Dermis blood vessel endothelial cell (primary cell): ENCODE measurements at regions not wholly inside any gene's neighbourhood (a gene's known extent, or its start where the extent isn't known, plus 50 kb on each side); places are given as distances from the start of the nearest gene placed in this dataset.

Experiments
- DNase-seq: peaks from one replicate; pipeline ENCODE4 v3.0.0; 2010

DNA sequence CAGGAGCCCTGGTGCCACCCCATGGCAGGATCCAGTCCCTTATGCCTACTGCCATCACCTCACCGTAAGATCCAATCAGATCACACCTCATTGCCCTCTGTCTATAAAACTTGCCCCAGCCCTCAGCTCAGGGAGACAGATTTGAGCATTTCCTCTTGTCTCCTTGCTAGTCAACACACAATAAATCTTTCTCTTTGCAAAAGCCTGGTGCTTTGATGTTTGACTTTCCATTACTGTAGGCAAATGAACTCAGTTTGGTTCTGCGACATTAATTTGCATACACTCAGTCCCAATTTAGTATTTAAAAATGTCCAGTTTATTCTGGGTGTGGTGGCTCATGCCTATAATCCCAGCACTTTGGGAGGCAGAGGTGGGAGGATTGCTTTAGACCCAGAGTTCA lies 188.4 kb downstream of the AEBP2 start:
- no peak for DNase-seq

DNA sequence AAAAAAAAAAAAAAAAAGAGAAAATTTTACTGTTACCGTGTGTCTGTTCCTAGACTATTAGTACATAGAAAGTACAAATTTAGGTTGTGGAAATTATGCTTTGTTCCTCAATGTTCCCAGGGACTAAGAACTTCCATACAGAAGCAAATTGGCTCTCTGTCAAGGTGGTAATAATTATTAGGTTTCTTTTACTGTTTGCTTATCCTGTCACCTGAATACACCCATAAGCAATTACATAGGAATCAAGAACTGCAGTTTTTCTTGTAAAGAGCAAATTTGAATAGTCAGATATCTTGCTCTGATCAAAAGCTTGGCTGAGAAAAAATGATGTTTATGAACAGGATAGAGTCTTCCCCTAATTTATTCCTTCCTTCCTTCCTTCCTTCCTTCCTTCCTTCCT lies 191.2 kb downstream of the AEBP2 start:
- no peak for DNase-seq

DNA sequence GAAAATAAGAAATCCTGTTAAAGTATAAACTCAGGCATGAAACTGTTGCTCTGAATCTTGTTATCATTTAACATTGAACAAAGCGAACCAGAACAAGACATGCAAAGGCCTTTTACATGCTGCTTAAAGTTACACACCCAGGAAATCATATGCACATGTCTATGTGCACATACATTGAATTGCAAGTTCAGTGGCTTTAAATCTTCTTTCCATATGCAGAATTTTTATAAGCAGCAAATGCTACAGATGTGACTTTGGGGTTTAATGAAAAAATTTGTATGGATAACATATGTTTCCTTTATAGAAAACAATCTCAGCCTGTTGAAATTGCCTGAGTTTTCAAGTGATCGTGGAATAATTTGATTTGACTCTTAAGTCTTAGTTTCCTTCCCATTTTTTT lies 193.9 kb downstream of the AEBP2 start:
- no peak for DNase-seq

DNA sequence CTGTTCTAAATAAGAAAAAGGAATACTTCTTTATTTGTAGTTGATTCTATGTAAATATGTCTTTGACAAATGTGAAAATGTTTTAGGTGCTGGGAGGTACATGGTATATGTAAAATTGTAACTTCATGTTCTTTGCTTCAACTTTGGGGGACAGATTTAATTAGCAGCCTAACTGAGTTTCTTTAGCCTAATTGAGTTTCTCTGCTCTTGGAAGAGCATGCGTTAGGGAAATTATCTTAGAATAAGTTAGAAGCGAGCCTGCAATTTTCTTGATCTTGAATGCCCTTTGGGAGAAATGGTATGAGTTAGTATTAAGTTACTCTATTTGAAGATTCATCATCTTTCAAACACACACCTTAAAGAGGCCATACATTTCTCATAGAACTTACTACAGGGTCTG lies 194.3 kb downstream of the AEBP2 start:
- no peak for DNase-seq

DNA sequence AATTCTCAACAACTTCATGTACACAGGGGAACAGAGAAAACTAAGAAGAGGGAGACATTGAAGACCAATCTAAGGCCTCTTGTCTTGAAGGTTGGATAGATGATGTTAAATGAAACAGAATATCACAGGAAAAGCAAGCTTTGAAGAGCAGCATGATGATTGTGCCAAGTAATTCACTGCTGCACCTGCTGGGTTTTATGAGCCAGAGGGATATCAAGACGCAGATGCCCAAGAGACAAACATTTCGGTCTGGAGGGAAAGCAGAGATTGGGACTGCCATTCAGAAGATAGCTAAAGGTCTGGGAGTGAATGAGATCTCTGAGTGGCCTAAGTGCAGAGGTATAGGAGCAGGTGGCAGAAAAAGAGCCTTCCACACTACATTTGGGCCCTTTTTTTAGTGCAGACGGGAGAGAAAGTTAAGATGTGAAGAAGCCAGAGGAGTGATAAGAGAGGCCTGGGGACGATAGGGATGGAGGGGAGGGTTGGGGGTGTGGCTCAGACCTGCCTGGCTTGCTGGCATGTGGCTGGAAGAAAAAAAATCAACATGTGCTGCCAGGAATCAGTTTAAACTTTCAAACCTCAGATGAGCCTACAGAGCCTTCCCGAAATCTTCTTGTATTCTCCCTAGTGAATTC lies 200.6 kb downstream of the AEBP2 start:
- DNase-seq: no peak

DNA sequence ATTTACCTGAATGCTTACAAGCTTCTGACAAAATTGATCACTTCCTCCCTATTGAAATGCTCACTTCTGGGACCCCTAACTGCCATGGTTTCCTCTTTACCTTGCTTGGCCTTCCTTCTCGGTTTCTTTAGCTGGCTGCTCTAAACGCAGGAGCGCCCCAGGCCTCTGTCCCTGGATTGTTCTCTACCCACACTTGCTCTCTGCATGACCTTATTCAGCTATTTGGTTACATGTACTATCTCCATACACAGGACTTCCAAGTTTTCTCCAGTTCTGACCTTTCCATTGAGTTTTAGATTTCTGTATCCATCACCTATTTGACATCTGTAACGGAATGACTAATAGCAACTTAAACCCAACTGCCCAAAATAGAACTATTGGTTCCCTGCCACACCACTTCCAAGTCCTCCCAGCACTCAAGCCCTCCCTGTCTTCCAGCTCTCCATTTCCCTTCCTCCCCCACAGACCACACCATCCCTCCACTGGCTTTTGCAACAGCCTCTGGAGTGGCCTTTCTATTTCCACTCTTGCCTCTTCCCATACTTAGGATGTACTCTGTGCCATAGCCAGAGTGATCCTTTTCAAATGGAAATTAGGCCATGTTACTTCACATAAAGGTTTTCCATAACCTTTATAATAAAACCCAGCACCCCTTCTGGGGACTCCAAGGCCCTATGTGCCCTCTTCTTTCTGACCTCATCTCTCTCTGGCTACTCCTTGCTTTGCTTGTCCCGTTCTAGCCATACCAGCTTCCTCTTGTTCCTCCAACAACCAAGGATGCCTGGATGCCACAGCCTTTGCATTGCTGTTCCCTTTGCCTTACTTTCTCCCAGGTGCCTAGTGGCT lies 202.2 kb downstream of the AEBP2 start:
- no peak for DNase-seq

DNA sequence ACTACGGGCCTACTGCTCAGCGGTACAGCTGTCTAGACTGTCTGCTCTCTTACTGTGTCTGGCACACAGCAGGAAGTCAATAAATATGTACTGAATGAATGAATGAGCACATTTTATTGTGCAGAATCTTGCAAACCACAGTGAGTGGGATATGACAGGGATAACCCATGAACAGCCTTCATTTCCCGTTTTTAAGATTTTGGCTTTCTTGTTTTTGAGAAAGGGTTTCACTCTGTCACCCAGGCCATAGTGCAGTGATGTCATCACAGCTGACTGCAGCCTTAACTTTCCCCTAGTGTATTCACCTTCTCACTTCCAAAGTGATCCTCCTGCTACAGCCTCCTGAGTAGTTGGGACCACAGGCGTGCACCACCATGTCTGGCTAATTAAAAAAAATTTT lies 203.1 kb downstream of the AEBP2 start:
- DNase-seq: peak; percentile 6

DNA sequence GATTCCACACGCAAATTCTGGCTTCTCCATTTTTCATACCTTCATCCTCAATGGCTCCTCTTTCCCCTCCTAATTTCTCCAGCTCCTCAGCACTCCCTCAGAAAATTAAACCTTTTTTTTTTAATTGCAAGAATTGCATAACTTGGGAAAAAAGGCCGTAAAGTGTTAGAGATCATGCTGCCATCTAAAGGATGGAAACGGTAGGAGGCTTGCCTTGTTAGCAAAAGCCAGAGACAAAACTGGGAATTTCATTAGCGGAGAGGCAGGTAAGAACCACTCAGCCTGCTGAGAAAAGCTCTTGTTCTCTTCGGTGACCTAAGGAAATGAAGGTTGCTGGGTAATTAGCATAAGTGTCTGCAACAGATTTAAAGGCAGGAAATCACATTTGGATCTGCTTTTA lies 204.3 kb downstream of the AEBP2 start:
- DNase-seq: peak; percentile 86

DNA sequence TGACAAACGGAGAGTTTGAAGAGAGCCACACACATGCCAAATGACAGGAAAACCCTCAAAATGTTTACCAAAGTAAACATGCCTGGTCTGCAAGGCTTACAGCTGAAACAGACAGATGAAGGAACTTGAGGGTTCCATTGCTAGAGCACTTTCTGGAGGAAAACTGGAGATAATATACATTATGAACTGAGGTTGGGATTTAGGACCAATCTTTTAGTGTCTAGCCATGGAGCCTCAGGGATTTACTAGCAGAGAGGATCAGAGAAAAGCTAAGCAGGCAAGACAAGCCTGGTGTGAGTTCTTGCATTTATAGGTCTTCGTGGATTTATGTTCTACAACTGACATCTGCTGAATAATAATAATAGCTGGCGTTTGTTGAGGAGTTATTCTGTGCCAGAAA lies 205.3 kb downstream of the AEBP2 start:
- no peak for DNase-seq

DNA sequence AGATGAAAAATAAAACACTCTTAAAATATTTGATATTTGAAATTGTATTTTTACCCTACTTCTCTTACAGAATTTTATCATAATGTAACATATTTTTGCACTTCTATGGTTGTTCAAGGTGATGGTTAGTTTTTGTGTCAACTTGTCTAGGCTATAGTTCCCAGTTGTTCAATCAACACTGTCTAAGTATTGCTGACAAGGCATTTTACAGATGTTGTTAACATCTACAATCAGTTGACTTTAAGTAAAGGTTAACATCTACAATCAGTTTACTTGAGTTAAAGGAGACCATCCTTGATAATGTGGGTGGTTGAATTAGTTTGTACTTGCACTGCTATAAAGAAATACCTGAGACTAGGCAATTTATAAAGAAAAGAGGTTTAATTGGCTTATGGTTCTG lies 206.5 kb downstream of the AEBP2 start:
- DNase-seq: no peak

DNA sequence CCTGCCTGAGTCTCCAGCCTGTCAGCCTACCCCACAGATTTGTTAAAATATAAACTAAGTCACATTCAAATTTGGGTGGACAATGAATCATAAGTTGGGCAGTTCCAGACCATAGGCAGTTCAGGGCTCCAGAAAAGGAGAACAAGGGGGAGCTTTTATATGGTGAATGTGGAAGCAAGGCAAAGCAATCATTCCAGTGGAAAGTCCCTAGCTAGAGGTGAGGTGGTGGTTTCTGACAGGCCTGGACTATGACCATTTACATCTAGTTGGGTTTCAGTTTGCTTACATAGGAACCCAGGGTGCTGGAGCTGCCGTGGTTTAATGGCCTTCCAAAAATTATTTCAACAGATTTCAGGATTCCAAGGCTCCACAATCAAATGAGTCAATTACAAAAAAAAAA lies 207.3 kb downstream of the AEBP2 start:
- no peak for DNase-seq

DNA sequence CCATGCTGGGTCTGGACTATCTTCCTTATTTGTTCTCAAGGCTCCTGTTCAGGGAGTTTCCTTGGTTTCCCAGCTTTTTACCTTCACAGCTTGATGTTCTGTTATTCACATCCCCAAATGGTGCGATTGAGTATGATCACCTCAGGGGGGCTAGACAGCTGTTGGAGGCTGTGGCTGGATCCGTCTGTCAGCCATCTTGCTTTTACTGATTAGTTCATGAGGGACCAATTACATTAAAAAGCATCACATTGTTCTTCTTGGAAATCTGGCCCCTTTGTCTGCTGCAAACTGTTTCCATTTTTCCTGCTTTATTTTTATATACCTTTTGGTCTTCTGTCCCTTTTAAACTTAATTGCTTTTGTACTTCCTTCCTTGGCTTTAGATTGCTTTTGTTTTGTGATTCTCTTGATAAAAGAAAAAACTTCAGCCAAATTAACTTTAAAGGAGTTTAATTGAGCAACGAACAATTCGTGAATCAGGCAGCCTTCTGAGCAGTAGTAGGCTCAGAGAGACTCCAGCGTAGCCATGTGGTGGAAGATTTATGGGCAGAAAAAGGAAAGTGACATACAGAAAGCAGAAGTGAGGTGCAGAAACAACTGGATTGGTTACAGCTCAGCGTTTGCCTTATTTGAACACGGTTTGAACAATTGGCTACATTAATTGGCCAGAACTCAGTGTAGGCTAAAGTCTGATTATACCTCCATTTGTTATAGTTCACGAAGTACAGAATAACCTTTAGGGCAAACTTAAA lies 208.7 kb downstream of the AEBP2 start:
- peak; percentile 54 for DNase-seq

DNA sequence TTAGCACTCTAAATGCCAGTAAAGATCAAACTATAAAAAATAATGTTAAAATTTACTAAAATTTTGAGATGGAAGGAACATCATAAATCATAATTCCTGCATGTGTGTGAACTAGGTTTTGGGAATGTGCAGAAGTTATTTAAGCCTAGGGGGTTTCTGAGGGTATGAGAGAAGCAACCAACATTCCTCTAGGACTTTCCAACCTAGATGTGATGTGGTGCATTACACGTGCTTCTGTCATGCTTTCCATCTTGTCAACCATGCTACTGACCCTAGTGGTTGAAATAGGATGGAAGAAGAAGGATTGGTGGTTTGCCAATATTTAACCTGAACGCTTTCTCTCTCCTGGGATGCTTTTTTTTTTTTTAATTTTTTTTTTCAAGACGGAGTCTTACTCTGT lies 209.3 kb downstream of the AEBP2 start:
- DNase-seq: no peak

DNA sequence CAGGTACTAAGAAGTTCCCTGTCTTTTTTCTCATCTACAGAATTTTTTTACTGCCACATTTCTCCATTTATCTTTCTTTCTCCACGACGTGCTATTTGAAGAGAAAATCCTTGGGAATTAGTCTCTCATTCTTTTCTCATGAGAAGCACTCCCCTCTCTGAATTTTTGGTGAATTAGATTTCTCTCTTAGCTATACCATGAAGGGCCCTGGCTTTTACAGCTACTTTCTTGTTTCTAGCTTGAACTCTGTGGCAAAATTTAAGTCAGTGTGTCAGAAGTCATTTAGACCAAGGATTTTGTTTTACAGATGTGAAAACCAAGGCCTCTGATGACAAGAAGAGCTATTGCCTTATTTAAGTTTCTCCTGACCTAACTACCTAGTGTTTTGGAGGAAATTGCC lies 213.1 kb downstream of the AEBP2 start:
- DNase-seq: no peak

DNA sequence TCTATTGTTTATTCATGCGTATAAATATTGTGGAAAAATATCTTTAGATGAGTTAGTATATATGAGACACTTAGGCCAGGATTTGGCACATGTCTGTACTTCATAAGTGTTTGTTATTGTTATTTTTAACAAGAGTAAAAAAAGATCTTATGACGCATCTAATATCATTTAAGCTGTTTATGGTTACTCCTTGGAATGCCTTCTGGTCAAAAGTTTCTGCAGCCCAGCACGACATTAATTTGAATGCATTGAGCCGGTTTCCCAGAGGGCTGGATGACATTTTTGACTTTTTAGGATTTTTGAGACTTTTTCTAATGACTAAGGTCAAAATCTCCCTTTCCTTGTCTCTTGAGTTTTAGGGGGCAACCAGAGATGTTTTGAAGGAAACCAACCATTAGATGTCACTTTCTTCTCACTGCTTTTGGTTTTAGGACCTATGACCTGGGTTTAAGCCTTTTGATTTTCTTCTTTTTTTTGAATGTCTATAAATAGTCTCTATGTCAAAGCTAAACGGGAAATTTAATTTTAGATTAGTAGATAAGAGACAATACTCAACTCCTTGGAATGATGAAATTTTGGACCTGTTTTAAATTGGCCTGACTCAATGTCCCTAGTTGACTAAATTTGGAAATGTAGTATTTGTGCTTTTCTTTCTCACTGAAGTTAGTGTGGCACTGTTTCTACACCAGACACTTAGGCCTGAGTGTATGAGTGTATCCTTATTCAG lies 215.5 kb downstream of the AEBP2 start:
- DNase-seq: peak; percentile 10

DNA sequence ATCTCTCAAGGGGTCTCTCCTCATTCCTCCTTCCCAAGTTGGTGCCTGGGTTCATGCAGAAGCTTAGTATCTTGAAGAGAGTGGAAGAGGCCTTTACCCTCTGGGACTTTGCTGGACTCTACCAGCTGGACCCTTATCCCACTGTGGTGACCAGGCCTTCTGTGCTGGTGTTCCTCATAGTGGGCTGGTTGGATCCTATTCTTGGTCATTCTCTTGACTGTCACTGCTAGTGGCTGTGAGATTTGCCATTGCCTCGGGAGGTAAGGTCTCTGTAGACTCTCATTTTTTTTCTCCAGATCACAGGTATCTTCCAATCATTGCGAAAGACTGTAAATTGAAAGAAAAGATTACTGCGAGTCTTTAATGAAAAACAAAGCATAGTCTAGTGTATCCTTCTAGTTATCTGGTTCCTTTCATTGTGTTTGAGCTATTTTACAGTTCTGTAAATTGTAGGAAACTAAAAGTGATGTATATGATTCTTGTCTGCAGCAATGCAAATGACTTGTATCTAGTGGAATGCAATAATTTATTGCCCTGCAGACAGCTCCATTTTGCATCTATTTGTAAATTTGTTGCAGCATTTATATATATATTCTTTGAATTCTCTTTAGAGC lies 217.9 kb downstream of the AEBP2 start:
- DNase-seq: no peak

DNA sequence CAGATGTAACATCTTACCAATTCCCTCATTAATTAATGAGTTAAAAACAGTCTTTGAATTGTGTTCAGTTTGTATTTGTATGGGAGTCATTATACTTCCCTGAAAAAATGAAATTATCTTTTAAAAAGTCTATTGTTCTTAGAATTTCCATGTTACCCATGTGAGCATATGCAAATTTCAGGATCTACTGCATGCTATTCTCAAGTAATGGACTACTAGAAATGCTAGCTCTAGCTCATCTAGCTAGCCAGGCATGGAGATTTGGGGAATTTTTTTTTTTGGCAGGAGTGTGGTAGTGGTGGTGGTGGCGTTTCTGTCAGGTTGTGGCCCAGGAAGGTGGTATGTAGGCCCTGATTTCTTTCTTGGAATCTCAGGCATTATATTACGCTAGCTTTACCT lies 218.4 kb downstream of the AEBP2 start:
- no peak for DNase-seq

DNA sequence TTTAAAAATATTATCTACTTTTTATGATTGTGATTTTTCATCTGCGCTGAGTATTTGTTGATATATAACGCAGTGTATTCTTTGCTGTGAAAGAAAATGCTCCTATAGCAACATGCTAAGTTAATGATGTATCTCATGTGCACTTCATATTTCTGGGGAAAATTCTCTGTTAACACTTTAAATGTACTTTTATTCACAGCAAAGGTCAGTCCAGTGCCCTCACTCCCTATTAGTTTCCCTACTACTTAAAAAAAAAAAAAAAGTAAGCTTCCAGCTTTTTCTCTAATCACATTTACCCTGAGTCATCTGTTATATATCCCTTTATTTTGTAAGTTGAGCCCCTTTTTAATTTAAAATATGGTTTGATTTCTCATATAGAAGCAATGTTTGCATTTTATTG lies 219.8 kb downstream of the AEBP2 start:
- DNase-seq: no peak

DNA sequence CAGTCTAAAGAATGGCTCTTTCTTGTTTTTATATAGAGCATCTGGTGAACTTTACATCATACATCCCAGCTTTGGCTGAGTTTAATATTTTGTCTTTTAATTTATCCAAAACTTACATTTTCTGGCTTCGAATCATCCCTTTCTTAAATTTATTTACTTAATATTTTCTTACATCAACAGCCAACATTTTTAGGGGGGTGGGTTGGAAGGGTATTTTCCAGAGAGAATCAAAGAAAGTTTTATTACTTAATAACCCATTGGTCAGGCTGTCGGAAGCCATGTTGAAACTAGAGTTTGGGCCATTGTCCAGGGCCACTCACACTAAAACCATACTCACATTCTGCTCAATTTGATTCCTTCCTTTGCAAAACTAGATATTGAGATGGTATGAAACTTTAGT lies 220.2 kb downstream of the AEBP2 start:
- no peak for DNase-seq

DNA sequence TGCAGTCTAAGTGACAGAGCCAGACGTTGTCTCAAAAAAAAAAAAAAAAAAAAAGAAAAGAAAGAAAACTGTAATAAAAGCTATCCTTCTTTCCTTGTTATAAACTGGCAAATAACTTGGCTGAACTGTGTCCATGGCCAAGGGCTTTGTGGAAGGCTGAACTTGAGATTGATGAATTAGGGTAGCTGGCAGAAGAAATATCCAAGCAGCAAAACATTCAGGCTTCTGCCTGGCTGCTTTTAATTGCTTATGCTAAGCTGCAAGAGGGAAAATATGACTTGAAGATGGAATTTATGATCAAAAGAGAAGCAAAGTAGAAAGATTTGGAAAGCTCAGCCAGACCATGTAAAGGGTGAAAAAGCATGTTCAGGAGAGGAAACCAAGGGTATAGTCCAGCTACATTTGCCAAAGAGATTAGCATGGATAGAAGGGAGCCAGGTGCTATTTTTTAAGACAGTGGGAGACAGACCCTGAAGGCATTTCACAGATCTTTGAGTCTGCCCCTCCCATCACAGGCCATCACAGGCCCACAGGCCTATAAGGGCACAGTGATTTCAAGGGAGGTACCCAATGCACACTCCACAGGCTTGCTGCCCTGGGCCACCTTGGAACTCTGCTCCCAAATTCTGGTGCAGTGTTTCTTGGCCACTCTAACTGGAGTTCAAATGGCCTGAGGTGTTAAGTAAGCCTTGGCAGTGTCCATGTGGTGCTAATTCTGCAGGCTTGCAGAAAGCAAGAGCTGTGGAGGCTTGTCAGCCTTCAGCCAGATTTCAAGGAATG lies 226.0 kb downstream of the AEBP2 start:
- no peak for DNase-seq

DNA sequence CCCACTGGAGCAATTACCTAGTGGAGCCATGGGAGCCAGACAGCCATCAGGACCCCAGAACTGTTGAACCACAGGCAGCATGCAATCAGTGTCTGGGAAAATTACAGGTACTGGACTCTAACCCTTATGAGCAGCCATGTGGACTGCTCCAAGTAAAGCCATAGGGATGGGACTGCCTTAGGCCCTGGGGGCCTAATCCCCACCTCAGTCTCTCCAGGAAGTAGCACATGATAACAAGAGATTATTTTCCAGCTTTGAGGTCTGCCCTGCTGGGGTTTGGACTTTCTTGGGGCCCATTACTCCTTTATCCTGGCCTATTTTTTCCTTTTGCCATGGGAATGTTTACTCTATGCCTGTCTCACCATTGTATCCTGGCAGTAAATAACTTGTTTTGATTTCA lies 226.8 kb downstream of the AEBP2 start:
- DNase-seq: no peak

DNA sequence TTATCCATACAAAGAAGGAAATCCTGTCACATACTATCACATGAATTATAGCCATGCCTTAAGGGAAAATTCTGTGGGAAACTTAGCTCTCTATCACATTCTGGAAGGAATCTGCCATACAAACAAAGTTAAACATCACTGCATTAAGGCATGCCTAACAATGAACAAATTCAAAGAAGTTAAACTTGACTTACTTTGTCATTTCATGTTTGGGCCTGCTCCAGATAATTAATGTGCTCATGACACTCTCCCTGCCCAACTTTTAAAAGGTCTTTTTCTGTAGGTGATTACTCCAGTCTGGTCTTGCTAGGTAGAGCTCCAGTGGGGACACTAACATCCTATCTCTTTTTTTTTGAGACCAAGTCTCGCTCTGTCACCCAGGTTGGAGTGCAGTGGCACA lies 230.5 kb downstream of the AEBP2 start:
- DNase-seq: no peak
